Retinal pigment epithelial cell (primary cell): ENCODE measurements at regions not wholly inside any gene's neighbourhood (a gene's known extent, or its start where the extent isn't known, plus 50 kb on each side); places are given as distances from the start of the nearest gene placed in this dataset.

Experiments used
- DNase-seq: peaks from one replicate; pipeline ENCODE4 v3.0.0-alpha.2; 2010; ENCODE audit warnings: low read depth
- H3K4me3 ChIP-seq: 2 replicates; pipeline ENCODE4 v1.5.1; 2011; ENCODE audit warnings: mild to moderate bottlenecking, low read length, control low read depth, moderate library complexity
- TF ChIP-seq, protein P1 (sequence below): conservative IDR thresholded peaks from 2 replicates; pipeline ENCODE4 v1.5.1; 2011; ENCODE audit warnings: low read depth, low read length, control low read depth, inconsistent platforms

DNA sequence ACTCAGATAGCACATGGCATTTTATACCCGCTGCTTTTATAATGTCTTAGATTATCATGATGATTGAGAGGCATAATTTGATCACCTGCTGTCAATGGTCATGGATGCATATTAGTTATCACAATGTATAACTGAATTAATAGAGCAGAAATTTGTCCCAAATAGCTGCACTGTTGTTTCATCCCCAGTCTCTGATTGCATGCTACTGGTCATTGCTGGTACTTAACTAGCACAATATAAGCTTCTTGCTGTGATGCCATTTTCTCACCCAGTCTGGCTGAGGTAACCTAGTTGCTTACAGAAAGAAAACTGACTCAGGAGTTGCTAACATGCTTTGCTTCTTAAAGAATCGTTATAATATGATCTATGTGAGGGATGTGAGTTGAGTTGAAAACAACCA is 76.8 kb upstream of the PLEKHA5 start:
- no peak overlapping the region for H3K4me3 ChIP-seq
- no peak for DNase-seq
- TF ChIP-seq, protein P1, sequence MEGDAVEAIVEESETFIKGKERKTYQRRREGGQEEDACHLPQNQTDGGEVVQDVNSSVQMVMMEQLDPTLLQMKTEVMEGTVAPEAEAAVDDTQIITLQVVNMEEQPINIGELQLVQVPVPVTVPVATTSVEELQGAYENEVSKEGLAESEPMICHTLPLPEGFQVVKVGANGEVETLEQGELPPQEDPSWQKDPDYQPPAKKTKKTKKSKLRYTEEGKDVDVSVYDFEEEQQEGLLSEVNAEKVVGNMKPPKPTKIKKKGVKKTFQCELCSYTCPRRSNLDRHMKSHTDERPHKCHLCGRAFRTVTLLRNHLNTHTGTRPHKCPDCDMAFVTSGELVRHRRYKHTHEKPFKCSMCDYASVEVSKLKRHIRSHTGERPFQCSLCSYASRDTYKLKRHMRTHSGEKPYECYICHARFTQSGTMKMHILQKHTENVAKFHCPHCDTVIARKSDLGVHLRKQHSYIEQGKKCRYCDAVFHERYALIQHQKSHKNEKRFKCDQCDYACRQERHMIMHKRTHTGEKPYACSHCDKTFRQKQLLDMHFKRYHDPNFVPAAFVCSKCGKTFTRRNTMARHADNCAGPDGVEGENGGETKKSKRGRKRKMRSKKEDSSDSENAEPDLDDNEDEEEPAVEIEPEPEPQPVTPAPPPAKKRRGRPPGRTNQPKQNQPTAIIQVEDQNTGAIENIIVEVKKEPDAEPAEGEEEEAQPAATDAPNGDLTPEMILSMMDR = no peak

DNA sequence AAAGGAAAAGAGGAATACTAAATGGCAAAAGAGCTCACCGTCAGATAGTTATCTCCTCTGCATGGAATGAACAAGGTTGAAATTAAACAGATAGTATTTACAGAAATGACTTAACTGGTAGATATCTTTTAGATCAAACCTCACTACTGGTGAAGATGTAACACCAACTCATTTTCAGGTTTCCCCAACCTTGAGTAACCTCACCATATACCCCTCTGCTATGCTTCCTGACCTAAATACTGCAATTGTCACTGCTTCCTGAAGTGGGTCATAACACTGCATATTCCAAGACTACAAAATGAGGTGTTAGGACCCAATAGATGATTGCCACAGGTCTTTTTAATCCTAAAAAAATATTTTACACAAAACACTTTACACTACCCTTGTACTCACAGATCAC is 76.3 kb upstream of the PLEKHA5 start:
- TF ChIP-seq, protein P1 = no peak
- H3K4me3 ChIP-seq = no peak overlapping the region
- DNase-seq = no peak

DNA sequence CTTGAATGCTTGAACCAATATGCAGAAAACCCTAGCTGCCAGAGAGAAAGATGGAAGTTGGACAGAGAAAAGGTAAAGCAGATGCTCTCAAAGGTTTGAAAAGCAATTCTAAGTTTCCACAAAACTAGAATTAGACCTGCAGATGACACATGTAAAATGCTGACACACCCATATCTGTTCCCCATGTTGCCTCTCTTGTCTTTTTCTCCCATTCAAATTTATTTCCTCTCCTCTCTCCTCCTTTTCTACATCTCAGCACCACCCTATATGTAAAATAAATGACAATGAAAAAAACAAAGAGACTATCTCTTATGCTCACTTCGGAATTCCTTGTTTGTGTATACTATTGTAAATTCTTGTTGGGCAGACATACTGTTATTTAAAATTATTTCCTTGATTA is 75.5 kb upstream of the PLEKHA5 start:
- no peak for DNase-seq
- TF ChIP-seq, protein P1 = no peak
- H3K4me3 ChIP-seq = no peak overlapping the region

DNA sequence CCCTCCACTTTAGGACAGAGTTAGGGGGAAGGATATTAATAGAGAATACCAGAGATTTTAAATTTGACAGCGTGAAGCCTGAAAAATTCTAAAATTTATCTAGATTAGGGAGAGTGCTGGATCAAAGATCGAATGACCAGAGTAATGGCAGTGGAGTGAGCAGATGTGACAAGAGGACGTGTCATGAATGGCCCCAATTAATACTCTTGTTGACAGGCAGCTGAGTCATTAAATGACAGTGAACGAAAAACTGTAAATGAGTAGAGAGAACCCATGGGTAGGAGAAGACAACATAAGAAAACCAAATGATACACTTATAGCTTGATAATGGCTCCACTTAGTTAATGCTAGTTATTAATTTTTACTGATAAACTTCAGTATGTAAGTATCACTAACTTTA is 73.9 kb upstream of the PLEKHA5 start:
- TF ChIP-seq, protein P1 = no peak
- H3K4me3 ChIP-seq = no peak overlapping the region
- no peak for DNase-seq

DNA sequence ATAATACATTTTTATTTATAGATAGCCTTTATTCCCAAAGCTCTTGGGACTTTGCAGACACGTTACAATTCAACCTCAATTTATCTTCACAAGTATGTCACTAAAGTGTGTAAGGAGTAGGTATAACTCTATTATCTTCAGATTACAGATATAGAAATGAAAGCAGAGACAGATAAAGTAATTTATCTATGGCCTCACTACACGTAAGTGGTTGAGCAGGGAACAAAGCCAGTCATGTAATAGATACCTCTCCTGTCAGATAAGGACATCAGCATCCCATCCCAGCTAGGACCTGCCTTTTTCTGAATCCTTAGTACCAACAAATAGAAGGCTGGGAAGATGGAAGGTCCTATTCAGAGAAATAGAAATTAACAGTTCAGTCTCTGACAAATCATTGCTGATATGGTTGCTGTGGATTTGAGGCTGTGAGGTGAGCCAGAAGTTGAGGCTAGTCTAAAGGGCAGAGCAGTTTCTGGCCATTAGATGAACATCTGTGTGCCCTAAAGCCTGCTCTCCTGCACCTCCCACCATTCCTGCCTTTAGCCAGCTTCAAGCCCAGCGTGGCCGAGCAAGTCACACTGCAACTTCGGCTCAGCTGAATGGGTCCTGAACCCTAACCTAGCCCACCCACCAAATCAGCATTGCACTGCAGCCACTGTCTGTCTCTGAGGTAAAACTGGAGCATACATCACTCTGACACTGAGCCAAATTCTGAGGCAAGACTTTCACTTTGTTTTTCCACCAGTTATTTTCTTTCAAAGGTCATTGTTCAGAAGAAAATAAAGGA is 71.1 kb upstream of the PLEKHA5 start:
- TF ChIP-seq, protein P1 = no peak
- no peak overlapping the region for H3K4me3 ChIP-seq
- DNase-seq = no peak

DNA sequence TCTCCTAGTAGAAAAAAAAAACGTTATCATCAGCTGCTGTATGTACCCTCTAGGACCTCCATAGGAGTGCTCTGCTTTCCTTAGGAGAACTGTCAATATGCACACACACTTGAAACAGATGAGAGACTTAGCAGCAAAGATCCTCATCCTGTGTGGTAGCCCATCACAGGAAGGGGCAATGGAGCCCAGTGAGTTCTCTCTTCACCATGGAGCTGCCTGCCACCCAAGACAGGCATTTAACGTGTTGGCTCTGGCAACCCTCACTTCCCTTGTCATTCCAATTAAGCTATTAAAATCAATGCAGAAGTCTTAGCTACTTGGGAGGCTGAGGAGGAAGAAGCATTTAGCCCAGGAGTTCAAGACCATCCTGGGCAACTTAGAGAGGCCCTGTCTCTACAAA is 64.8 kb upstream of the PLEKHA5 start:
- TF ChIP-seq, protein P1 = no peak
- DNase-seq = no peak
- no peak overlapping the region for H3K4me3 ChIP-seq

DNA sequence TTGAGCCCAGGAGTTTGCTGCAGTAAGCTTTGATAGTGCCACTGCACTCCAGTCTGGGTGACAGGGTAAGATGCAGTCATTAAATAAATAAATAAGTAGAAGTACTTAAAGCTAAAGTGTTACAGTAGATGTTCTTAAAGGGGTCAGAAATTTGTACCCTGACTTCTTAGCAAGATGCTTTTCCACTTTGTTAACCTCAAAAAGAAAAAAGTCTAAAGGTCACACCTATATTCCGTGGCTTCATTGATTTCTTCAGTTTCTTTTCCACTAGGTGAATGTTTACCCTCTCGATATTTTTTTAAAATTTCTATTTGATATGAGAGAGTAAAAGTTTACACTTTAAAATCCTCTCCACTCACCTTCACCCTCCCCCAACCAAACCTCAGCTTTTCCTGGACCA is 64.3 kb upstream of the PLEKHA5 start:
- TF ChIP-seq, protein P1 = no peak
- no peak overlapping the region for H3K4me3 ChIP-seq
- no peak for DNase-seq
